Coronary artery (tissue), 2 donors: ENCODE measurements at regions not wholly inside any gene's neighbourhood (a gene's known extent, or its start where the extent isn't known, plus 50 kb on each side); places are given as distances from the start of the nearest gene placed in this dataset.

Source experiments
- DNase-seq: peaks from one replicate; pipeline ENCODE4 v3.0.0-alpha.2; 2017; ENCODE audit warnings: low spot score
- H3K27ac ChIP-seq, 2 donors: fragments of 200-600 bp; sonication (generic); one replicate each; pipeline ENCODE4 v1.5.1; 2016 to 2019
- H3K4me3 ChIP-seq: fragments of 200-600 bp; sonication (generic); 2 replicates; pipeline ENCODE4 v1.5.1; 2016; ENCODE audit warnings: mild to moderate bottlenecking, moderate library complexity
- CTCF ChIP-seq: fragments of 200-600 bp; sonication (generic); IDR thresholded peaks from one replicate; pipeline ENCODE4 v1.5.1; 2019; ENCODE audit warnings: antibody characterized with exemption

GRCh38 chr10:33725430-33725829 lies 391.0 kb upstream of the NRP1 start:
- no peak overlapping the region for H3K27ac ChIP-seq
- TF ChIP-seq CTCF, result no peak
- no peak overlapping the region for H3K4me3 ChIP-seq
- no peak for DNase-seq

- Histone ChIP-seq H3K4me3 (no peak overlapping the region), H3K27ac (no peak overlapping the region)
- DNase-seq, result no peak
- TF ChIP-seq CTCF, result no peak
These were observed 388.7 kb upstream of the NRP1 start for GRCh38 chr10:33723181-33723580.

GRCh38 chr10:33722067-33722466 lies 387.6 kb upstream of the NRP1 start:
- H3K27ac ChIP-seq, result no peak overlapping the region
- no peak for TF ChIP-seq CTCF
- DNase-seq, result no peak
- H3K4me3 ChIP-seq, result no peak overlapping the region

- no peak for TF ChIP-seq CTCF
- no peak for DNase-seq
- Histone ChIP-seq H3K27ac (no peak overlapping the region), H3K4me3 (no peak overlapping the region)
These were observed 387.0 kb upstream of the NRP1 start for GRCh38 chr10:33721509-33721908.

- H3K27ac ChIP-seq, result no peak overlapping the region
- no peak for DNase-seq
- H3K4me3 ChIP-seq, result no peak overlapping the region
- no peak for TF ChIP-seq CTCF
These were observed 385.7 kb upstream of the NRP1 start for GRCh38 chr10:33720161-33720560.

GRCh38 chr10:33719005-33719703 lies 384.7 kb upstream of the NRP1 start:
- H3K4me3 ChIP-seq, result no peak overlapping the region
- no peak overlapping the region for H3K27ac ChIP-seq
- DNase-seq, result no peak
- no peak for TF ChIP-seq CTCF

- TF ChIP-seq CTCF, result no peak
- no peak for DNase-seq
- no peak overlapping the region for H3K4me3 ChIP-seq
- no peak overlapping the region for H3K27ac ChIP-seq
These were observed 382.2 kb upstream of the NRP1 start for GRCh38 chr10:33716501-33717267.
